Brain microvascular endothelial cell (primary cell): ENCODE measurements at regions not wholly inside any gene's neighbourhood (a gene's known extent, or its start where the extent isn't known, plus 50 kb on each side); places are given as distances from the start of the nearest gene placed in this dataset.

Experiments
- DNase-seq: peaks from one replicate; pipeline ENCODE4 v3.0.0-alpha.2; 2020
- H3K27ac ChIP-seq: fragments of 250-450 bp; sonication (Bioruptor Pico); 2 replicates; pipeline ENCODE4 v1.5.1; 2020; ENCODE audit warnings: mild to moderate bottlenecking, moderate library complexity
- H3K27me3 ChIP-seq: fragments of 250-450 bp; sonication (Bioruptor Pico); replicated peaks from 2 replicates; pipeline ENCODE4 v1.5.1; 2020; ENCODE audit warnings: mild to moderate bottlenecking
- H3K36me3 ChIP-seq: fragments of 250-450 bp; sonication (Bioruptor Pico); replicated peaks from 2 replicates; pipeline ENCODE4 v1.5.1; 2020; ENCODE audit warnings: mild to moderate bottlenecking
- H3K4me3 ChIP-seq: 2 replicates; pipeline ENCODE4 v1.5.1; 2011; ENCODE audit warnings: low read depth, mild to moderate bottlenecking, control low read depth, low read length, moderate library complexity
- in situ Hi-C: cut with HindIII; loops from 2 replicates; pipeline ENCODE4 v1.10.0; 2017; ENCODE audit warnings: low sequenced_read_pairs, low pct_ligation_motif_present
- TF ChIP-seq, protein P1 (sequence below): IDR thresholded peaks from 2 replicates; pipeline ENCODE4 v1.5.1; 2011; ENCODE audit warnings: low read depth, mild to moderate bottlenecking, moderate library complexity, low read length, control low read depth, inconsistent platforms; ENCODE audit errors: missing control alignments

DNA sequence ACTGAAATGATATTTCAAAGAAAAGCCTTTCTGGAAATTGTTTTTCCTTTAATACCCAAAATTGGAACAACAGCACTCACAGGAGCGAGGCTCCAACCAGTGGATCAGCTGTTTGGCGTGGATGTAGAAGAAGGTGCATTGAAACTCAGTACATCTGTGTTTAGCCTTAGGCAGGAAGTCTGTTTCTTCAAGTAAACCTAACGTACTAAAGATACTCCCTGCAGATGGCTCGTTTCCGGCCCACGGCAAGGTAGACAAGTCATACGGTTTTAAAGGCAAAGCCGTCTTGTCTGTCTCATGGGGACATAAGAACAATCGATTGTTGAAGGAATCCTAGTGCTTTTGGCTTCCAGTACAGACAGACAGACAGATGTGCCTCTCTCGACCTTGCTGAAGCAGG, 50.0 kb upstream of the CLCN4 start:
- DNase-seq, result no peak
- H3K36me3 ChIP-seq, result peaks cover 2% of the 10 kb centered on the region
- no peak overlapping the region for H3K27ac ChIP-seq
- in situ Hi-C loops, result no loop called here
- TF ChIP-seq, protein P1, sequence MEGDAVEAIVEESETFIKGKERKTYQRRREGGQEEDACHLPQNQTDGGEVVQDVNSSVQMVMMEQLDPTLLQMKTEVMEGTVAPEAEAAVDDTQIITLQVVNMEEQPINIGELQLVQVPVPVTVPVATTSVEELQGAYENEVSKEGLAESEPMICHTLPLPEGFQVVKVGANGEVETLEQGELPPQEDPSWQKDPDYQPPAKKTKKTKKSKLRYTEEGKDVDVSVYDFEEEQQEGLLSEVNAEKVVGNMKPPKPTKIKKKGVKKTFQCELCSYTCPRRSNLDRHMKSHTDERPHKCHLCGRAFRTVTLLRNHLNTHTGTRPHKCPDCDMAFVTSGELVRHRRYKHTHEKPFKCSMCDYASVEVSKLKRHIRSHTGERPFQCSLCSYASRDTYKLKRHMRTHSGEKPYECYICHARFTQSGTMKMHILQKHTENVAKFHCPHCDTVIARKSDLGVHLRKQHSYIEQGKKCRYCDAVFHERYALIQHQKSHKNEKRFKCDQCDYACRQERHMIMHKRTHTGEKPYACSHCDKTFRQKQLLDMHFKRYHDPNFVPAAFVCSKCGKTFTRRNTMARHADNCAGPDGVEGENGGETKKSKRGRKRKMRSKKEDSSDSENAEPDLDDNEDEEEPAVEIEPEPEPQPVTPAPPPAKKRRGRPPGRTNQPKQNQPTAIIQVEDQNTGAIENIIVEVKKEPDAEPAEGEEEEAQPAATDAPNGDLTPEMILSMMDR, result no peak
- H3K27me3 ChIP-seq, result no peaks in the 10 kb centered on the region
- H3K4me3 ChIP-seq, result no peak overlapping the region
